ENCODE measurements at regions not wholly inside any gene's neighbourhood (a gene's known extent, or its start where the extent isn't known, plus 50 kb on each side); places are given as distances from the start of the nearest gene placed in this dataset.

GRCh38 chr5:98624145-98624880, 149.2 kb upstream of the RGMB start:
- Histone ChIP-seq H3K27ac (no peak overlapping the region), H3K4me1 (no peaks in the 10 kb centered on the region), H3K4me3 (no peak overlapping the region), H3K27me3 (no peaks in the 10 kb centered on the region), H3K36me3 (no peaks in the 10 kb centered on the region), H3K9me3 (no peaks in the 10 kb centered on the region)
- TF ChIP-seq CTCF (IDR thresholded peaks at IDR 0.05), result no peak
- no peak for DNase-seq
- intact Hi-C loops (cut with DNase I), result no loop called here
- no peak for ATAC-seq

GRCh38 chr5:98627121-98627520, 146.3 kb upstream of the RGMB start:
- Histone ChIP-seq H3K27ac (no peak overlapping the region), H3K9me3 (no peaks in the 10 kb centered on the region), H3K36me3 (no peaks in the 10 kb centered on the region), H3K27me3 (no peaks in the 10 kb centered on the region), H3K4me3 (no peak overlapping the region), H3K4me1 (no peaks in the 10 kb centered on the region)
- DNase-seq (no peak), ATAC-seq (no peak)
- intact Hi-C loops (cut with DNase I), result no loop called here
- TF ChIP-seq CTCF (IDR thresholded peaks at IDR 0.05), result no peak

GRCh38 chr5:98630621-98631020, 142.8 kb upstream of the RGMB start:
- H3K4me3 ChIP-seq, result no peak overlapping the region
- H3K27ac ChIP-seq, result no peak overlapping the region
- no peaks in the 10 kb centered on the region for H3K27me3 ChIP-seq
- ATAC-seq, result no peak
- no peak for DNase-seq
- no peaks in the 10 kb centered on the region for H3K4me1 ChIP-seq
- TF ChIP-seq CTCF (IDR thresholded peaks at IDR 0.05), result no peak
- intact Hi-C loops (cut with DNase I), result no loop called here
- no peaks in the 10 kb centered on the region for H3K9me3 ChIP-seq
- H3K36me3 ChIP-seq, result no peaks in the 10 kb centered on the region

GRCh38 chr5:98631311-98632054, 142.0 kb upstream of the RGMB start:
- H3K4me3 ChIP-seq, result no peak overlapping the region
- H3K36me3 ChIP-seq, result no peaks in the 10 kb centered on the region
- no peak for TF ChIP-seq CTCF (IDR thresholded peaks at IDR 0.05)
- no peaks in the 10 kb centered on the region for H3K9me3 ChIP-seq
- intact Hi-C loops (cut with DNase I), result no loop called here
- DNase-seq (no peak), ATAC-seq (no peak)
- H3K27me3 ChIP-seq, result no peaks in the 10 kb centered on the region
- H3K27ac ChIP-seq, result no peak overlapping the region
- no peaks in the 10 kb centered on the region for H3K4me1 ChIP-seq

- Histone ChIP-seq H3K4me3 (no peak overlapping the region), H3K9me3 (no peaks in the 10 kb centered on the region), H3K27me3 (no peaks in the 10 kb centered on the region), H3K4me1 (no peaks in the 10 kb centered on the region), H3K36me3 (no peaks in the 10 kb centered on the region), H3K27ac (no peak overlapping the region)
- DNase-seq (no peak), ATAC-seq (no peak)
- no peak for TF ChIP-seq CTCF (IDR thresholded peaks at IDR 0.05)
- intact Hi-C loops (cut with DNase I), result no loop called here
Measured at GRCh38 chr5:98635656-98636055, 137.8 kb upstream of the RGMB start.

All from upper lobe of right lung (tissue), 1 donor.